Muscle layer of colon (tissue), 2 donors: ENCODE measurements at regions not wholly inside any gene's neighbourhood (a gene's known extent, or its start where the extent isn't known, plus 50 kb on each side); places are given as distances from the start of the nearest gene placed in this dataset.
"Not testable (repeated sequence)": the region's sequence is repeated elsewhere in the genome, so short reads cannot be mapped to it uniquely, and the experiment has no call there.

Experiments
- H3K27ac ChIP-seq: one replicate; pipeline ENCODE4 v1.7.0; 2013; ENCODE audit warnings: low read depth, mild to moderate bottlenecking, low read length, moderate library complexity
- H3K27me3 ChIP-seq, 2 donors: one replicate each; pipeline ENCODE4 v1.7.0; 2013; ENCODE audit warnings: low read length in 2 of 2, mild to moderate bottlenecking in 2 of 2; ENCODE audit not compliant: insufficient read depth in 2 of 2, control insufficient read depth in 1 of 2
- H3K36me3 ChIP-seq: one replicate; pipeline ENCODE4 v1.7.0; 2013; ENCODE audit warnings: mild to moderate bottlenecking, low read length; ENCODE audit not compliant: insufficient read depth
- H3K4me1 ChIP-seq: one replicate; pipeline ENCODE4 v1.7.0; 2013; ENCODE audit warnings: mild to moderate bottlenecking, low read length; ENCODE audit not compliant: insufficient read depth
- H3K4me3 ChIP-seq, 2 donors: one replicate each; pipeline ENCODE4 v1.7.0; 2013; ENCODE audit warnings: low read length in 2 of 2, low read depth in 1 of 2, mild to moderate bottlenecking in 1 of 2, moderate library complexity in 1 of 2
- H3K9ac ChIP-seq: one replicate; pipeline ENCODE4 v1.7.0; 2013; ENCODE audit warnings: low read length
- H3K9me3 ChIP-seq: one replicate; pipeline ENCODE4 v1.7.0; 2013; ENCODE audit warnings: mild to moderate bottlenecking, low read length
- donor health status: abdominal sarcoma.
- donor health status: Adenocarcinoma of cecum.

GRCh38 chr1:58167131-58167530 is 379.4 kb downstream of the OMA1 start:
- not testable (repeated sequence) for H3K9me3 ChIP-seq, H3K9ac ChIP-seq, H3K4me1 ChIP-seq, H3K4me3 ChIP-seq, H3K27me3 ChIP-seq, H3K36me3 ChIP-seq, H3K27ac ChIP-seq

DNA sequence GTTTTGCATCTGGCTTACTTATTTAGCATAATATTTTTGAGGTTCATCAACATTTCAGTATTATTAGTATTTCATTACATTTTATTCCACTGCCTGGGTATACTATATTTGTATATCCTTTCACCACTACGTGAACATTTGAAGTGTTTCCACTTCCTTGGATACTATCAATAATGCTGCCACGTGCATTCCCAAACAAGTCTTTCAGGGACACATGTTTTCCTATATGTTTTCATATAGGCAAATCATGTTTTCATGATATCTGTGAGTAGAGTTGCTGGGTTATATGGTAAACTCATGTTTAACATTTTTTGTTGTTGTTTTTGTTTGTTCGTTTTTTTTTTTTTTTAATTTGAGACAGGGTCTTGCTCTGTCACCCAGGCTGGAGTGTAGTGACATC is 380.1 kb downstream of the OMA1 start:
- Histone ChIP-seq H3K4me3 (no peak overlapping the region), H3K27me3 (no peaks in the 10 kb centered on the region), H3K4me1 (no peaks in the 10 kb centered on the region), H3K36me3 (no peaks in the 10 kb centered on the region), H3K27ac (no peak overlapping the region), H3K9me3 (no peaks in the 10 kb centered on the region), H3K9ac (no peak overlapping the region)

GRCh38 chr1:58165073-58165472 is 381.5 kb downstream of the OMA1 start:
- Histone ChIP-seq H3K27ac (no peak overlapping the region), H3K4me1 (no peaks in the 10 kb centered on the region), H3K9ac (no peak overlapping the region), H3K9me3 (no peaks in the 10 kb centered on the region), H3K4me3 (no peak overlapping the region), H3K36me3 (no peaks in the 10 kb centered on the region), H3K27me3 (no peaks in the 10 kb centered on the region)

DNA sequence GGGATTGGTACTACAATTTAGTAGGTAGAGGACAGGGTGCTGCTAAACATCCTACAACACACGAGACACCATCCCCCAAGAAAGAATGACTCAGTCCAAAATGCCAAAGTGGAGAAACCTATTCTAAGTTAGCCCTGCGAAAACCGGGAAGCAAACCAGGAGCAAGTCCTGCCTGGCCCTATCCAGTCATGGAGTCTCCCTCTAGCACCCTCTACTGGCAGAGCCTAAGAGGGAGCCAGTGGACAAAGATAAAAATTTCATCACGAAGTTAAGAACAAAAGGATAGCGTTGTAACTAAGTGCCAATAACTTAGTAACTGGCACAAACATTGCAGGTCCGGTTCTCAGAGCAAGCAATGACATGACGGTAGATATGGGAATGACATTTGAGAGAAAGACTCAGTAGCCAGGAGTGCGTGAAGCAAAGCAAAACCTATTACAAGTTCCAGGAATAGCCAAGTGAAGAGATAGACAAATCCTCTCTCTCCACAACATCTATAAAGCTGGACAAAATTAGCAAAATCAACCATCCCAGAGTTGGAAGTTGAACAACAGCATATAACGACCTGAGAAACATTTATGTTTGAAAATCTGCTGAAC is 383.5 kb downstream of the OMA1 start:
- Histone ChIP-seq H3K9me3 (no peaks in the 10 kb centered on the region), H3K4me1 (no peaks in the 10 kb centered on the region), H3K36me3 (no peaks in the 10 kb centered on the region), H3K9ac (no peak overlapping the region), H3K27ac (no peak overlapping the region), H3K27me3 (no peaks in the 10 kb centered on the region), H3K4me3 (no peak overlapping the region)

DNA sequence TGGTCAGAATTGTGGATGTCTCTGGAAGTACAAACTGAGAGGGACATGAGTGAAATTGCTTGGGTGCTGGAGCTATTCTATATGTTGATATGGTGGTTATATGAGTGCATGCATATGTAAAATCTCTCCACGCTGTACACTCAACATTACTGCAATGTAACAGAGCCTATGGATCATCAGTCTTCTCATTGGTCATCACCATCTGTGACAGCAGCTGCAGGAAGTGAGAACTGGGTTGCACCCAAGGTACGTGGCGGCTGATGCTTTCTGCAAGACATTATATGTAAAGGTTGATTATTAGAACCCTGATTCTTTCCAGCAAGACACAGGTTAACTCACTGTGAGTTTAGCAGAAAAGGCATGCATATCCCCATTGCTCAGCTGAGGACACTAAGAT is 387.1 kb downstream of the OMA1 start:
- Histone ChIP-seq H3K4me3 (no peak overlapping the region), H3K4me1 (no peaks in the 10 kb centered on the region), H3K9ac (no peak overlapping the region), H3K27me3 (no peaks in the 10 kb centered on the region), H3K27ac (no peak overlapping the region), H3K9me3 (no peaks in the 10 kb centered on the region), H3K36me3 (no peaks in the 10 kb centered on the region)

- Histone ChIP-seq H3K9me3 (no peaks in the 10 kb centered on the region), H3K9ac (no peak overlapping the region), H3K27me3 (no peaks in the 10 kb centered on the region)
These were observed 387.8 kb downstream of the OMA1 start for GRCh38 chr1:58158506-58159433.

GRCh38 chr1:58158016-58158415 is 388.5 kb downstream of the OMA1 start:
- Histone ChIP-seq H3K4me3 (no peak overlapping the region), H3K27ac (no peak overlapping the region), H3K4me1 (no peaks in the 10 kb centered on the region), H3K9me3 (no peaks in the 10 kb centered on the region), H3K36me3 (no peaks in the 10 kb centered on the region), H3K27me3 (no peaks in the 10 kb centered on the region), H3K9ac (no peak overlapping the region)

More at GRCh38 chr1:58158506-58159433, 387.8 kb downstream of the OMA1 start:
- H3K4me3 ChIP-seq, result no peak overlapping the region
- H3K4me1 ChIP-seq, result no peaks in the 10 kb centered on the region
- H3K36me3 ChIP-seq, result no peaks in the 10 kb centered on the region
- H3K27ac ChIP-seq, result no peak overlapping the region

GRCh38 chr1:58157256-58157655 is 389.3 kb downstream of the OMA1 start:
- no peak overlapping the region for H3K4me3 ChIP-seq
- no peaks in the 10 kb centered on the region for H3K9me3 ChIP-seq
- no peaks in the 10 kb centered on the region for H3K27me3 ChIP-seq
- no peaks in the 10 kb centered on the region for H3K36me3 ChIP-seq
- no peak overlapping the region for H3K9ac ChIP-seq
- no peaks in the 10 kb centered on the region for H3K4me1 ChIP-seq
- H3K27ac ChIP-seq, result no peak overlapping the region

DNA sequence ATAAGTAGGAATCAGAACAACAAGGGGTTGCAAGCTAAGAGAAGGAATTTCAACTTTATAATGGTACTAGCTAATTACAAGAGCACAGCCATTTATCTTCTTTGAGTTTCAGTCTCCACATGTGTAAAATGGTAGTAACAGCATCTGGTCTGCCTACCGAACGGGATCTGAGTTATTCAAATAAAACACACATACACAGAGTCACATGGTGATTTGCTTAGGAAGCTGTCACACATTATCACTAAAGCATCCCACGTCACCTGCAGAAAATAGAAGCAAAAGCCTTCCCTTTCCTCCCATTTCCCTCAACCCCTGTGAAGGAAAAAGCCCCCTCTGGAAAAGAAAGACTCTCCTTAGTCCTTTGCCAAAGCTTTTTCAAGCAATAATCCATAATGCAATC is 389.7 kb downstream of the OMA1 start:
- Histone ChIP-seq H3K27me3 (no peaks in the 10 kb centered on the region), H3K4me3 (no peak overlapping the region), H3K27ac (no peak overlapping the region), H3K4me1 (no peaks in the 10 kb centered on the region), H3K9me3 (no peaks in the 10 kb centered on the region), H3K36me3 (no peaks in the 10 kb centered on the region), H3K9ac (no peak overlapping the region)

- Histone ChIP-seq H3K9ac (no peak overlapping the region), H3K27ac (no peak overlapping the region), H3K4me1 (no peaks in the 10 kb centered on the region), H3K36me3 (no peaks in the 10 kb centered on the region), H3K27me3 (no peaks in the 10 kb centered on the region), H3K9me3 (no peaks in the 10 kb centered on the region), H3K4me3 (no peak overlapping the region)
These were observed 390.4 kb downstream of the OMA1 start for GRCh38 chr1:58156124-58156468.

DNA sequence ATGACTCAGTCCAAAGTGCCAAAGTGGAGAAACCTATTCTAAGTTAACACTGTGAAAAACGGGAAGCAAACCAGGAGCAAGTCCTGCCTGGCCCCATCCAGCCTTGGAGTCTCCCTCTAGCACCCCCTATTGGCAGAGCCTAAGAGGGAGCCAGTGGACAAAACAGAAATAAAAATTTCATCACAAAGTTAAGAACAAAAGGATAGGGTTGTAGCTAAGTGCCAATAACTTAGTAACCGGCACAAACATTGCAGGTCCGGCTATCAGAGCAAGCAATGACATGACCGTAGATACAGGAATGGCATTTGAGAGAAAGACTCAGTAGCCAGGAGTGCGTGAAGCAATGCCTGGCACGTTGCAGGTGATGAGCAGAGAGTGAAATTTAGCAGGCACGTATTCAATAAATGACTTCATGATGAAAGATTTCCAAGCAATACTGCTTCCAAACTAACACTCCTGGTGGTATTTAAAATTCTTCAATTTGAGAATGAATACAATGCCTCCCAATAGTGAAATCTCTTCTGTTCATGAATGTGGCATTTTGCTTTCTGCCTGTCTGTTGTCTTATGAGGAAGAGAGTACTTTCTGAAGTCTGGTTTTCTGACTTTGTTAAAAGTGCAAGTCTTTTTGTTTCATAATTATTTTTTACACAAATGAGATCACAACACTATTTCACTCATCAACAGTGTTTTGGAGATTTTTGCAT is 391.0 kb downstream of the OMA1 start:
- no peaks in the 10 kb centered on the region for H3K9me3 ChIP-seq
- no peaks in the 10 kb centered on the region for H3K27me3 ChIP-seq
- no peak overlapping the region for H3K4me3 ChIP-seq
- no peaks in the 10 kb centered on the region for H3K36me3 ChIP-seq
- no peak overlapping the region for H3K27ac ChIP-seq
- H3K9ac ChIP-seq, result no peak overlapping the region
- no peaks in the 10 kb centered on the region for H3K4me1 ChIP-seq
